Breast epithelium (tissue), 3 donors: ENCODE measurements at regions not wholly inside any gene's neighbourhood (a gene's known extent, or its start where the extent isn't known, plus 50 kb on each side); places are given as distances from the start of the nearest gene placed in this dataset.

ENCODE experiments used
- CTCF ChIP-seq, 3 donors: fragments of 450-650 bp; IDR thresholded peaks; one replicate each; pipeline ENCODE4 v1.5.1; 2016 to 2017; ENCODE audit warnings: antibody characterized with exemption in 3 of 3, mild to moderate bottlenecking in 3 of 3, moderate library complexity in 3 of 3
- POLR2A ChIP-seq: fragments of 450-650 bp; IDR thresholded peaks from one replicate; pipeline ENCODE4 v1.6.1; 2016; ENCODE audit warnings: antibody characterized with exemption, mild to moderate bottlenecking, moderate library complexity

GRCh38 chr5:126267438-126267837, 155.8 kb upstream of the GRAMD2B start:
- TF ChIP-seq CTCF (IDR thresholded peaks at IDR 0.05) = no peak
- TF ChIP-seq POLR2A = no peak
